ENCODE measurements at regions not wholly inside any gene's neighbourhood (a gene's known extent, or its start where the extent isn't known, plus 50 kb on each side); places are given as distances from the start of the nearest gene placed in this dataset.
"Not testable (repeated sequence)": the region's sequence is repeated elsewhere in the genome, so short reads cannot be mapped to it uniquely, and the experiment has no call there.

- intact Hi-C loops (cut with DNase I), result no loop called here
- DNase-seq (ENCODE audit: low spot score), result no peak
Observed at GRCh38 chrX:116284400-116284799, 113.9 kb downstream of the AGTR2 start.

GRCh38 chrX:116285501-116285900 lies 115.0 kb downstream of the AGTR2 start:
- DNase-seq (ENCODE audit: low spot score), result no peak
- intact Hi-C loops (cut with DNase I), result no loop called here

- intact Hi-C loops (cut with DNase I), result no loop called here
- no peak for DNase-seq (ENCODE audit: low spot score)
Observed at GRCh38 chrX:116289592-116289991, 119.0 kb downstream of the AGTR2 start.

GRCh38 chrX:116290359-116290758 lies 119.8 kb downstream of the AGTR2 start:
- intact Hi-C loops (cut with DNase I), result no loop called here
- no peak for DNase-seq (ENCODE audit: low spot score)

GRCh38 chrX:116292183-116292582 lies 121.6 kb downstream of the AGTR2 start:
- intact Hi-C loops (cut with DNase I), result no loop called here
- DNase-seq (ENCODE audit: low spot score), result no peak

- DNase-seq (ENCODE audit: low spot score), result no peak
- intact Hi-C loops (cut with DNase I), result no loop called here
Observed at GRCh38 chrX:116298956-116299355, 128.4 kb downstream of the AGTR2 start.

GRCh38 chrX:116306218-116306617 lies 130.2 kb upstream of the SLC6A14 start:
- DNase-seq (ENCODE audit: low spot score), result no peak

GRCh38 chrX:116317409-116317808 lies 119.0 kb upstream of the SLC6A14 start:
- intact Hi-C loops (cut with DNase I), result loop anchor here in 1 of 2 donors (10.0 kb wide), 1 partner anchor 627 kb away; no protein-coding TSS in a partner anchor
- no peak for DNase-seq (ENCODE audit: low spot score)

More at GRCh38 chrX:116306218-116306617, 130.2 kb upstream of the SLC6A14 start:
- intact Hi-C loops (cut with DNase I), result no loop called here

GRCh38 chrX:116318672-116319071 lies 117.7 kb upstream of the SLC6A14 start:
- no peak for DNase-seq (ENCODE audit: low spot score)
- intact Hi-C loops (cut with DNase I), result loop anchor here in 1 of 2 donors (10.0 kb wide), 1 partner anchor 626 kb away; no protein-coding TSS in a partner anchor

- DNase-seq (ENCODE audit: low spot score), result no peak
- intact Hi-C loops (cut with DNase I), result no loop called here
Observed at GRCh38 chrX:116321711-116322110, 114.7 kb upstream of the SLC6A14 start.

- intact Hi-C loops (cut with DNase I); DNase-seq (ENCODE audit: low spot score): not testable (repeated sequence)
Observed at GRCh38 chrX:116332026-116332425, 104.4 kb upstream of the SLC6A14 start.

- DNase-seq (ENCODE audit: low spot score); intact Hi-C loops (cut with DNase I): not testable (repeated sequence)
Observed at GRCh38 chrX:116334797-116335196, 101.6 kb upstream of the SLC6A14 start.

- no peak for DNase-seq (ENCODE audit: low spot score)
- intact Hi-C loops (cut with DNase I), result no loop called here
Observed at GRCh38 chrX:116339407-116339806, 97.0 kb upstream of the SLC6A14 start.

- DNase-seq (ENCODE audit: low spot score), result no peak
- intact Hi-C loops (cut with DNase I), result no loop called here
Observed at GRCh38 chrX:116342903-116343302, 93.5 kb upstream of the SLC6A14 start.

GRCh38 chrX:116345958-116346357 lies 90.4 kb upstream of the SLC6A14 start:
- intact Hi-C loops (cut with DNase I), result no loop called here
- DNase-seq (ENCODE audit: low spot score), result no peak

- intact Hi-C loops (cut with DNase I), result no loop called here
- no peak for DNase-seq (ENCODE audit: low spot score)
Observed at GRCh38 chrX:116357329-116357728, 79.1 kb upstream of the SLC6A14 start.

GRCh38 chrX:116378961-116379360 lies 57.4 kb upstream of the SLC6A14 start:
- intact Hi-C loops (cut with DNase I), result no loop called here
- no peak for DNase-seq (ENCODE audit: low spot score)

- no peak for DNase-seq (ENCODE audit: low spot score)
- intact Hi-C loops (cut with DNase I), result no loop called here
Observed at GRCh38 chrX:116379854-116380253, 56.6 kb upstream of the SLC6A14 start.

- intact Hi-C loops (cut with DNase I), result no loop called here
- DNase-seq (ENCODE audit: low spot score), result no peak
Observed at GRCh38 chrX:116384406-116384954, 51.9 kb upstream of the SLC6A14 start.

Data from posterior vena cava (tissue), 2 donors.